ENCODE measurements at regions not wholly inside any gene's neighbourhood (a gene's known extent, or its start where the extent isn't known, plus 50 kb on each side); places are given as distances from the start of the nearest gene placed in this dataset.

- TF ChIP-seq EP300 (IDR thresholded peaks at IDR 0.05) (no peak), POLR2A (IDR thresholded peaks at IDR 0.05) (no peak), CTCF (IDR thresholded peaks at IDR 0.05) (no peak), POLR2AphosphoS5 (IDR thresholded peaks at IDR 0.05) (no peak)
Observed at GRCh38 chr2:40629768-40630434, 178.0 kb upstream of the SLC8A1 start.
